Mesenteric fat pad (tissue), 1 donor: ENCODE measurements at regions not wholly inside any gene's neighbourhood (a gene's known extent, or its start where the extent isn't known, plus 50 kb on each side); places are given as distances from the start of the nearest gene placed in this dataset.

Source experiments
- DNase-seq: peaks from one replicate; pipeline ENCODE4 v3.0.0-alpha.2; 2020; ENCODE audit warnings: low spot score
- donor health status: DM: yes; HTN: yes; CAD: no.

- DNase-seq, result no peak
These were observed 110.1 kb upstream of the PTPN1 start for GRCh38 chr20:50399917-50400704.

- no peak for DNase-seq
These were observed 109.2 kb upstream of the PTPN1 start for GRCh38 chr20:50400705-50401586.

- no peak for DNase-seq
These were observed 108.4 kb upstream of the PTPN1 start for GRCh38 chr20:50401587-50402418.

- no peak for DNase-seq
These were observed 106.4 kb upstream of the PTPN1 start for GRCh38 chr20:50403565-50404418.

- DNase-seq, result no peak
These were observed 105.6 kb upstream of the PTPN1 start for GRCh38 chr20:50404419-50405234.

- no peak for DNase-seq
These were observed 104.8 kb upstream of the PTPN1 start for GRCh38 chr20:50405235-50405914.

- no peak for DNase-seq
These were observed 104.1 kb upstream of the PTPN1 start for GRCh38 chr20:50405915-50406609.

- no peak for DNase-seq
These were observed 103.5 kb upstream of the PTPN1 start for GRCh38 chr20:50406610-50407136.

- no peak for DNase-seq
These were observed 101.4 kb upstream of the PTPN1 start for GRCh38 chr20:50408526-50409364.

GRCh38 chr20:50409495-50409894, 100.7 kb upstream of the PTPN1 start:
- DNase-seq, result no peak

- DNase-seq, result no peak
These were observed 99.8 kb upstream of the PTPN1 start for GRCh38 chr20:50410343-50410742.

- DNase-seq, result no peak
These were observed 98.1 kb upstream of the PTPN1 start for GRCh38 chr20:50412069-50412468.

GRCh38 chr20:50412499-50412898, 97.7 kb upstream of the PTPN1 start:
- no peak for DNase-seq

- DNase-seq, result no peak
These were observed 97.1 kb upstream of the PTPN1 start for GRCh38 chr20:50413088-50413500.

- no peak for DNase-seq
These were observed 95.1 kb upstream of the PTPN1 start for GRCh38 chr20:50415021-50415515.

- peak; percentile 99 for DNase-seq
These were observed 94.5 kb upstream of the PTPN1 start for GRCh38 chr20:50415516-50416268.
